Right cardiac atrium (tissue), 5 donors: ENCODE measurements at regions not wholly inside any gene's neighbourhood (a gene's known extent, or its start where the extent isn't known, plus 50 kb on each side); places are given as distances from the start of the nearest gene placed in this dataset.
A peak's percentile ranks its signal among the peaks of the same experiment; 100 is the strongest.

Experiments
- ATAC-seq, 2 donors: fragments of 200-7000 bp; cut with Tn5 transposase; one replicate each; pipeline versions ENCODE4 v1.8.0 to v1.9.1; 2020; ENCODE audit warnings: moderate library complexity in 2 of 2, mild to moderate bottlenecking in 1 of 2
- DNase-seq, 3 donors: peaks; one replicate each; pipeline ENCODE4 v3.0.0-alpha.2; 2020
- H3K27ac ChIP-seq: one replicate; pipeline ENCODE4 v1.5.1; 2013; ENCODE audit warnings: mild to moderate bottlenecking, low read length, control low read depth, moderate library complexity
- H3K27me3 ChIP-seq: one replicate; pipeline ENCODE4 v1.6.1; 2013; ENCODE audit not compliant: control insufficient read depth, insufficient read depth
- H3K4me1 ChIP-seq: one replicate; pipeline ENCODE4 v1.6.1; 2013; ENCODE audit warnings: low read length; ENCODE audit not compliant: control insufficient read depth, insufficient read depth
- H3K4me3 ChIP-seq: one replicate; pipeline ENCODE4 v1.5.1; 2013; ENCODE audit warnings: low read length, control low read depth
- H3K9me3 ChIP-seq: one replicate; pipeline ENCODE4 v1.6.1; 2013; ENCODE audit warnings: low read length; ENCODE audit not compliant: control insufficient read depth
- WGBS: extraction: QIAGEN DNeasy Blood & Tissue Kit; methylation state at CpG from one replicate; pipeline ENCODE4 v1.1.7; 2013; 5-methylcytosine and 5-hydroxymethylcytosine counted together
- intact Hi-C, 4 donors: fragments of 100-400 bp; cut with DNase I; formaldehyde crosslinking; loops; one replicate each; pipeline versions ENCODE4 v1.11.0 to v1.14.0; 2022 to 2023
- donor health status: healthy with polysubstance abuse.
- donor health status: DM: no; HTN: yes; CAD: no.
- donor health status: DM: no; HTN: no; CAD: no.
- donor health status: DM: no; HTN: yes; CAD: no; lungs with severe emphysema.
- donor health status: DM: yes; HTN: yes; CAD: no.

DNA sequence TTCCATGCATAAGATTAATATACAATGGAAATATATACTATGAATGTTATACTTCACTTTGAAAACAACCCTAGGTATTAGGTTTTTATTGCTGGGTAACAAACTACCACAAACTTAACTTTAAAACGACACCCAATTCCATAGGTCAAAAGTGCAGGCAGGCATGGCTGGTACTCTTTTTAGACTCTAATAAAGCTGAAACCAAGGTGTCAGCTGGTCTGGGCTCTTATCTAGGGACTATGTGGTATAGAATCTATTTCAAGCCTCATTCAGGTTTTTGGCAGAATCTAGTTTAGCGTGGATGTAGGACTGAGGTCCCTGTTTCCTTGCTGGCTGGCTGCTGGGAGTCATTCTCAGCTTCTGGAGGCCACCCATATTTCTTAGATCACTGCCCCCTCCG lies 65.0 kb upstream of the TMEM168 start:
- intact Hi-C loops, result no loop called here
- Histone ChIP-seq H3K27ac (no peak overlapping the region), H3K27me3 (no peaks in the 10 kb centered on the region), H3K4me3 (no peak overlapping the region), H3K4me1 (peaks cover 2% of the 10 kb centered on the region), H3K9me3 (no peaks in the 10 kb centered on the region)
- WGBS, result 64% methylated on average over 3 of the region's 3 CpGs
- ATAC-seq (no peak), DNase-seq (no peak)

- H3K27me3 ChIP-seq, result no peaks in the 10 kb centered on the region
- H3K4me3 ChIP-seq, result no peak overlapping the region
- H3K27ac ChIP-seq, result no peak overlapping the region
- ATAC-seq (no peak), DNase-seq (no peak)
- intact Hi-C loops, result no loop called here
- peaks cover 2% of the 10 kb centered on the region for H3K4me1 ChIP-seq
- H3K9me3 ChIP-seq, result no peaks in the 10 kb centered on the region
Measured at GRCh38 chr7:112854169-112854568, 64.0 kb upstream of the TMEM168 start.

DNA sequence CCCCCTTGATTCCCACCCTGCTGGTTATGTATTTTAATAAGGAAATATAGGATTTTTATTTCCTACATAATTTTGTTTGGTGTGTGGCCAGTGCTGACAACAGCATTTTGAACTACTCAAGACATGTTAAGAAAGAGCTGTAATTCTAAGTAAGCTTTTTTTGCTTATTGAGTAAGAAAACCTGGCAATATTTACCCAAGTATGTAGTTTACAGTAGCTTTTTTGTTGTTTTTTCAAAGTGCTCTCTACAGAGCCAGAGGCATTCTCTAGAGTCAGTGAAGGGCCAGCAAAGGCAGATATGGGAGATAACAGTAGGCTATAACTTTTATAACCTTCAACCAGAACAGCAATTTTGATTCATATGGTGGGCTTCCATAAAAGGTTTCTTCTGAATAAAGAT lies 63.2 kb upstream of the TMEM168 start:
- Histone ChIP-seq H3K27ac (no peak overlapping the region), H3K4me3 (no peak overlapping the region), H3K27me3 (no peaks in the 10 kb centered on the region), H3K4me1 (peaks cover 2% of the 10 kb centered on the region), H3K9me3 (no peaks in the 10 kb centered on the region)
- DNase-seq (no peak), ATAC-seq (peak in 1 of 2 donors; percentile 70)
- intact Hi-C loops, result no loop called here

DNA sequence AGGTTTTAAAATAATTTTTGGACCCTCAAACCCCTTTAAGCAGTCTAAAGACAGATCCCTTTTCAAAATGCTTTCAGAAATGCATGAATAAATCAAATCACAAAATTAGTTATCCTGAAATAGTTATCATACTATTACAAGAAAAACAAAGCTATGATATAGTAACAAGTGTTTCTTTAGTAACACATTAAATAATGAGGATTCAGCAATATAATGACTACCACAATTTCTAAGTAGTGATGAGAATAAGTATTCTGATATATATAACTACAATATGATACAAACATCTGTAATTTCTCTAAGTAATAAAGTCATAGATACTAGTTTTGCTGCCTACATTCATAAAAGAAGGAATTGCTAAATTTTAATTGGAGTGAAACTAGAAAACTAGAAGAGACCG lies 53.0 kb upstream of the TMEM168 start:
- no peaks in the 10 kb centered on the region for H3K4me1 ChIP-seq
- DNase-seq (no peak), ATAC-seq (no peak)
- no peaks in the 10 kb centered on the region for H3K9me3 ChIP-seq
- H3K4me3 ChIP-seq, result no peak overlapping the region
- H3K27ac ChIP-seq, result no peak overlapping the region
- 93% methylated on average over 1 of the region's 1 CpG for WGBS
- intact Hi-C loops, result no loop called here
- H3K27me3 ChIP-seq, result no peaks in the 10 kb centered on the region
